ENCODE measurements at regions not wholly inside any gene's neighbourhood (a gene's known extent, or its start where the extent isn't known, plus 50 kb on each side); places are given as distances from the start of the nearest gene placed in this dataset.
"Not testable (repeated sequence)": the region's sequence is repeated elsewhere in the genome, so short reads cannot be mapped to it uniquely, and the experiment has no call there.

DNA sequence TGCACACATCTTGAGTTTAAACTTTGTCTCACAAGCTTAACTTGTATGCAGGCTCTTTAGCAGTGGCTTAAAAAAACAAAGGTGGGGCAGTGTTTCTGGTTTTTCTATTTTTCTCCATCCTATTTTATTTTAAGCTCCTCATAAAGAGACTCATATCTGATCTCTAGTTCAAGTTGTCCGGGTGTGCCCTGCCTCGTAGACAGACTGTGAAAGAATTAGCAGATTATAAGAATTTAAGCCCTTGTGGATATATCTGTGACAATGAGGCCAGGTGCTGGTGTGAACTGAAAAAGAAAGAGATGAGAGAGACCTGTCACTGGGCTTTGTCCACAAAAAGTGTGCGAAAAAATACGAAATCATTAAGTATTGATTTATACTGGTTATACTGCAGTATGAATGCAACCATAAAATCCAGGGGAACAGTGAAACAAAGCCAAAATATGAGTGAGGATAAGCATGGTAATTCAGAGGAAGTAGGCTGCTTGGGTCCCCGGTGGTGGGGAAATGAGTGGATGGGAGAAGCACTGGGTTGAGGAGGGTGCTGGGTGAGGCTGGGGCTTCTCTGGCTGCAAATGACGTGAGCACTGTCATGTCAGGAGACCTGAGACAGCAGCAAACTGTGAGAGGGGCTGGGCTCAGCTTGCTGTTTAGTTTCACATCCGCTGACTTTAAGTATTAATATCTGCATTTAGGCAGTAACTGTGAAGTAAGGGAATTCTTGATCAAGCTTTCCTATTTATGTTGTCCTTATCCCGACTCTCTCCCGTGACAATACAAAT lies 179.7 kb upstream of the ANKRD55 start:
- DNase-seq (ENCODE audit: low spot score in 2 of 2), result no peak
- no peak for FAIRE-seq

- DNase-seq (ENCODE audit: low spot score in 2 of 2) (no peak), FAIRE-seq (no peak)
These were observed 177.6 kb upstream of the ANKRD55 start for GRCh38 chr5:56410696-56411095.

GRCh38 chr5:56409331-56410190 lies 176.4 kb upstream of the ANKRD55 start:
- no peak for FAIRE-seq

GRCh38 chr5:56406838-56407237 lies 173.7 kb upstream of the ANKRD55 start:
- FAIRE-seq, result no peak

More at GRCh38 chr5:56409331-56410190, 176.4 kb upstream of the ANKRD55 start:
- DNase-seq (ENCODE audit: low spot score in 2 of 2), result no peak

DNA sequence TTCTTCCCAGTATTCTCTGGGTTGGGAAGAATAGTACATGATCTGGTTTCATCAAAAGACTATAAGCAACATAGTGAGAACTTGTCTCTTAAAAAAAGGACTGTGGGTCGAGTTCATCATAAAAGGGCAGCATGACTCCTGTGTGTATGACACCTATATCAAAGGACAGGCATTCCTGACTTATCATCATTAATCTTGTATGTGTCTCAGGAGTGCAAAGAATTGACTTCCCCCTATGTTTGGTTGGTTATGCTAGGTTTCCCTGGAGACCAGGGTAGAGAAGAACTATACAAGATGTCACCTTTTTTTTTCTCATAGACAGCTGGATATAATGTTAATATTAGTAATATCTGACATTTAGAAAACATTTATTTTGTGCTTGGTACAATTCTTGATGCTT lies 173.1 kb upstream of the ANKRD55 start:
- no peak for DNase-seq (ENCODE audit: low spot score in 2 of 2)
- FAIRE-seq, result no peak

More at GRCh38 chr5:56406838-56407237, 173.7 kb upstream of the ANKRD55 start:
- no peak for DNase-seq (ENCODE audit: low spot score in 2 of 2)

- DNase-seq (ENCODE audit: low spot score in 2 of 2) (no peak), FAIRE-seq (no peak)
These were observed 172.2 kb upstream of the ANKRD55 start for GRCh38 chr5:56405116-56405908.

DNA sequence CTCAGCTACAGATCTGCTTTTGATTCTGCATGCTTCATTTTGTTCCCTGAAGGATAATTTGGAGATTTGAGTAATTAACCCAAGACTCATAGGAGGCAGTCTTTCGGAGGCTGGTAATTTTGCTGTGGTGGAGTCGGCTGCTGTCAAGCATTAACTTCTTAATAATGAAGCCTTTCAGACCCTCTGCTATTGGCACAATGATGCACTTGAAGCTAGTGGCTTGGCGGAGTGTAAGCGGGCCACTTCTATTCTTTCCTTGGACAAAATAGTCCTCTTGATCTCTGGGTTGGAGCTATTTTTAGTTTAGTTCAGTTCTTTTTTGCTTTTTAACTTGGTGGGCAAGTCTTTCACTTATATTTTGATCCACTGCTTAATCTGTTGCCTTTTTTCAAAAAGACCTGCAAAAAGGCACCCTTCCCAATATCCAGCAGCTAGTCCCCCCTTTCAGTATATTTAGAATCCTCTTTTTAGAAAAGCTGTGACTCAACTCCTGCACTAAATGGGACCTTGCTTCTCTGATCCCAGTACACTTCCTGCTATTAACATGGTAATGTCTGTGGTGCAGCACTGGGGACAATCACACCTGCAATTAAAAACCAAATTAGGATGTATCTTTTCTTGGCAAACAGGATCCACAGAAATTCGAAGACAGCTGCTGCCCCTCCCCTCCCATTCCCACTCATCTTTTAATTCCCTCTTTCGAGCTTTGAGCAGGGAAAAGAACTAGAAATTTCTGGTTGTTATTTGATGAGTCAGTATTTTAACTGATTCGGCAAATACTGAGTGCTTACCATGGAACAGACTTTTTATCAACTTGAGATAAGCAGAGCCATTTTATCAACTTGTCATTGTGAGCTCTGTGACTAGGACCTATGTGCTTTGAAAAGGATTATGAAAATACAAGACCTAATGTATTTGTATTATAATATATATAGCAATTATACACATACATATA lies 169.4 kb upstream of the ANKRD55 start:
- DNase-seq (ENCODE audit: low spot score in 2 of 2), result no peak
- FAIRE-seq, result no peak

DNA sequence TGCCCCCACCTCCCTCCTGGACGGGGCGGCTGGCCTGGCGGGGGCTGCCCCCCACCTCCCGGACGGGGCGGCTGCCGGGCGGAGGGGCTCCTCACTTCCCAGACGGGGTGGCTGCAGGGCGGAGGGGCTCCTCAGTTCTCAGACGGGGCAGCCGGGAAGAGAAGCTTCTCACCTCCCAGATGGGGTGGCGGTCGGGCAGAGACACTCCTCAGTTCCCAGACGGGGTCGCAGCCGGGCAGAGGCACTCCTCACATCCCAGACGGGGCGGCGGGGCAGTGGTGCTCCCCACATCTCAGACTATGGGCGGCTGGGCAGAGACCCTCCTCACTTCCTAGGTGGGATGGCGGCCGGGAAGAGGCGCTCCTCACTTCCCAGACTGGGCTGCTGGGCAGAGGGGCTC lies 164.7 kb upstream of the ANKRD55 start:
- not testable (repeated sequence) for FAIRE-seq; DNase-seq (ENCODE audit: low spot score in 2 of 2)

GRCh38 chr5:56396634-56397033 lies 163.5 kb upstream of the ANKRD55 start:
- FAIRE-seq (no peak), DNase-seq (ENCODE audit: low spot score in 2 of 2) (no peak)

DNA sequence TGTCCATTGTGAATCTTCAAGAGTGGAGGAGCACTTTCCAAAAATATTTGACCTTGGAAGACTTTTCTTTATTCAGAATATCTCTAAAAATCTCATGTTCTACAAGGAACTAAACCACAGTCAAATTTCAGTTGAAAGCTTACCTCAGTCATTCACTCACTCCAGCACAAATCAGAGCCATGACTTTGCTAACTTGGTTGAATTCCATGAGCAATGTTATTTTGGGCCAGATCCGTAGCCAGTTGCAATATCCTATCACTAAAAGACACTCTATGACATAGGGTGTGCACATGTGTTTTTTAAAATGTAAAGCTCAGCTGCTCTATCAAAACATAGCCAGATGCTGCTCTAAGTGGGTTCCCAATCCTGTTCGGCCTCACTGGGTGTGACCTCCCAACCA lies 156.1 kb upstream of the ANKRD55 start:
- no peak for FAIRE-seq
- no peak for DNase-seq (ENCODE audit: low spot score in 2 of 2)

DNA sequence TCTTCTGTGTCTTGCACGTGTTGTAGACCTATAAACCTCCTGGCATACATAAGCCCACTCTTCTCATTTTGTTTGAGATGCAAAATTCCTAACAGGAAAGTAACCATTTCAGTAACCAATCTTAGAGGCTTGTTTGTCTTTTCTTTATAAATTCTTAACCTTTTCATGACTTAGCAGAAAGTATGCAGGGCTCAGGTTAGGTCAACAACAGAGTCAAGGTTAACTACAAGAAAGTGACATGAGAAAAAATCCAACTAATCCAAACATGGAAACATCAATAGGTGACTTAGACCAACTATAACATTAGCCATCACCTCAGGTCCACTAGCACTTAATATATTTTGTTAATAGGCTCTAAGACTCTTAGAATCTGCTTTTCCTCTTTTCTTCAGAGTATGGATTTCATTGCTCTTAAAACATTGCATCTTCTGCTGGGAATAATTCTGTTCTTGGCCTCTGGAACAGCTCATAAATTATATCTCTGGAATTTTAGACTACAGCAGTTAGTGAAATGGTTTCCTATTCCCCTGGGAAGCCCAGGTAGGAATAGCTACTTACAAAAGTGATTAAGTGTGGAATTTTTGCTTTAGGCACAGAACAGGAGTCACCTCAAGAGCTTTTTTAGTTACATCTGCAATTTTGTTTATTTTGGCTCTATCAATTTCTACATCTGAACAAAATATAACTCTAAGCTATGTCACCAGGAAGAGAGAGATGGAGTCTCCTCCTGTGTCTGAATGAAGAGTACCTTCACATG lies 155.3 kb upstream of the ANKRD55 start:
- FAIRE-seq (no peak), DNase-seq (ENCODE audit: low spot score in 2 of 2) (no peak)

DNA sequence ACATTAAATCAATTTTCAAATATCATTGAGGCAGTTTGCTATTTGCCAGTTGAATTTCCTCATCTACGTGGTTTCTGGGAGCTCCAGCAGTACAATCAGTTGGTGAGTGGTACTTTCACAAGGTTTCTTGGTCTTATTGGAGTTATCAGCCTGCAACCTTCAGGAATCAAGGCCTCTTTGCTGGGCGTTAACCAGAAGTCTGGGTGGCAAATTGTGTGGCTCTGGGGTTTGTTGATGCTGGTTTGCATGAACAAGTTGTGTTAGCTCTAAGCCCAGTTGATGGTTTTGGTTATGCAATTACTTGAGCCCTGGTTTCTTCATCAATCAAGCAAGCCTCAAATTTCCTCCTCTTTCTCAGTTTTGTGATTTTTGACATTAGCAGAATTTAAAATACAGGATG lies 152.9 kb upstream of the ANKRD55 start:
- DNase-seq (ENCODE audit: low spot score in 2 of 2) (no peak), FAIRE-seq (no peak)

- no peak for DNase-seq (ENCODE audit: low spot score in 2 of 2)
- no peak for FAIRE-seq
These were observed 151.1 kb upstream of the ANKRD55 start for GRCh38 chr5:56384186-56384585.

DNA sequence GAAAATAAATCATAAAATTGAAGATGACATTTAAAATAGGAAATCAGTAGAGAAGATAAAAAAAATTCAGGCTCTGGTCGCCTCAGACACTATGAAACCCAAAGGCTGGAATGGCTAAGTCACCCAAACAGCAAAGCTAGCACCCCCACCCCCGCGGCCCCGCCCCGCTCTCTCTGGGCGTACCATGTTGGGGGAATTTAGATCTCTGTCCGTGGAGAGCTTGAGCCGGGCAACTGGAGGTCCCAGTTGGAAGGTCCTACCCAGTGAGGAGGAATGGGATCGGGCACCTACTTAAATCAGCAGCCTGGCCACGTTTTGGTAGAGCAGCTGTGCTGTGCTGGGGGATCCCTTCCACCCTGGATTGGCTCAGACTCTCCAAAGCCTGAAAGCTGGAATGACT lies 150.6 kb upstream of the ANKRD55 start:
- no peak for FAIRE-seq
- no peak for DNase-seq (ENCODE audit: low spot score in 2 of 2)

GRCh38 chr5:56382896-56383295 lies 149.8 kb upstream of the ANKRD55 start:
- FAIRE-seq, result no peak
- DNase-seq (ENCODE audit: low spot score in 2 of 2), result no peak

DNA sequence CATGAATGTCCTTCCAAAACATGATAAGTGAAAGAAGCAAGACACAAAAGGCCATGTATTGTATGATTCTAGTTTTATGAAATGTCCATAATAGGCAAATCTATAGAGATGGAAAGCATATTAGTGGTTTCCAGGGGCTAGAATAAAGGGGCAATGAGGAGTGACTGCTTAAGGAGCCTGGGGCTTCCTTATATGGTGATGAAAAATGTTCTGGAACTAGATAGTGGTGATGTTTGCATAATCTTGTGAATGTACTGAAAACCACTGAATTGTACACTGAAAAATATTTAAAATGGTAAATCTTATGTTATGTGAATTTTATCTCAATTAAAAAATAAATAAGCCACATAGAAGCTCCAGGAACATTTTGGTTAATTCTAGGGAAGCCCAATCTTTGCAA lies 144.4 kb upstream of the ANKRD55 start:
- DNase-seq (ENCODE audit: low spot score in 2 of 2), result no peak
- no peak for FAIRE-seq

DNA sequence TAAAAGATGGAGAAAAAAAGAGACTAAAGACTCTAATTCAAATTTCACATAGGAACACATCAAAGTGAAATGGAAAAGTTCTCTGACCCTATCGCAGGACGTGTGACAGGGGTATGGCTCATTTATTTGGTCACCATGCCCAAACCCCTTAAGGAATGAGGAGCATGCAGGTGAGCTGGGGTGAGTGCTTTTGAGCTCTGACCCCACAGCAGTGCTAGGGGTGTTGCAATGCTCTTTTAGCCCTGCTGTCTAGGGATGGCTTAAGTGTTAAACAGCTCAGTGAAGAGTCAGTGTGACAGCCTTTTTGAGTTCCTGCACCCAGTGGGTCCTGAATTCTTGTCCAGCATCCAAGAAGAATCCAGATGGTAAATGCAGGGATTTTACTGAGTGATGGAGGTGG lies 143.0 kb upstream of the ANKRD55 start:
- FAIRE-seq (no peak), DNase-seq (ENCODE audit: low spot score in 2 of 2) (no peak)

GRCh38 chr5:56375011-56375410 lies 141.9 kb upstream of the ANKRD55 start:
- FAIRE-seq (no peak), DNase-seq (ENCODE audit: low spot score in 2 of 2) (no peak)

GRCh38 chr5:56372491-56372890 lies 139.4 kb upstream of the ANKRD55 start:
- not testable (repeated sequence) for DNase-seq (ENCODE audit: low spot score in 2 of 2); FAIRE-seq
